Heart left ventricle (tissue), 16 donors: ENCODE measurements at regions not wholly inside any gene's neighbourhood (a gene's known extent, or its start where the extent isn't known, plus 50 kb on each side); places are given as distances from the start of the nearest gene placed in this dataset.

Source experiments
- ATAC-seq, 4 donors: fragments of 200-7000 bp; cut with Tn5 transposase; one replicate each; pipeline ENCODE4 v1.9.1; 2020 to 2022; ENCODE audit warnings: moderate library complexity in 4 of 4, mild to moderate bottlenecking in 3 of 4, moderate number of reproducible peaks in 1 of 4
- DNase-seq, 5 donors: peaks; one replicate each; pipeline ENCODE4 v3.0.0-alpha.2; 2020
- H3K27ac ChIP-seq, 12 donors: fragments of 200-600 bp; sonication (generic) in 4 of 12; one replicate each; pipeline versions ENCODE4 v1.5.0 to v1.8.0; 2016 to 2022; ENCODE audit warnings: mild to moderate bottlenecking in 2 of 12
- H3K27me3 ChIP-seq, 9 donors: fragments of 200-600 bp; sonication (generic) in 2 of 9; one replicate each; pipeline versions ENCODE4 v1.5.1 to v1.8.0; 2016 to 2022; ENCODE audit warnings: mild to moderate bottlenecking in 3 of 9
- H3K36me3 ChIP-seq, 9 donors: fragments of 200-600 bp; sonication (generic) in 2 of 9; one replicate each; pipeline versions ENCODE4 v1.5.0 to v1.8.0; 2018 to 2022; ENCODE audit warnings: mild to moderate bottlenecking in 2 of 9
- H3K4me1 ChIP-seq, 12 donors: fragments of 200-600 bp; sonication (generic) in 4 of 12; one replicate each; pipeline versions ENCODE4 v1.5.0 to v1.8.0; 2016 to 2022; ENCODE audit warnings: mild to moderate bottlenecking in 3 of 12
- H3K4me3 ChIP-seq, 12 donors: fragments of 200-600 bp; sonication (generic) in 4 of 12; one replicate each; pipeline versions ENCODE4 v1.5.0 to v1.8.0; 2017 to 2022; ENCODE audit warnings: mild to moderate bottlenecking in 9 of 12, moderate library complexity in 4 of 12
- H3K9me3 ChIP-seq, 12 donors: fragments of 200-600 bp; sonication (generic) in 4 of 12; one replicate each; pipeline versions ENCODE4 v1.5.0 to v1.8.0; 2016 to 2022; ENCODE audit warnings: mild to moderate bottlenecking in 1 of 12
- POLR2A ChIP-seq, 2 donors: fragments of 450-650 bp; IDR thresholded peaks; one replicate each; pipeline ENCODE4 v1.6.1; 2017; ENCODE audit warnings: antibody characterized with exemption in 2 of 2, mild to moderate bottlenecking in 2 of 2, moderate library complexity in 2 of 2
- WGBS, 4 donors: extraction: QIAGEN DNeasy Blood & Tissue Kit in 2 of 4; methylation state at CpG; one replicate each; pipeline versions ENCODE4 v1.1.5 to v1.1.7; 2013 to 2018; 5-methylcytosine and 5-hydroxymethylcytosine counted together
- intact Hi-C, 10 donors: fragments of 100-400 bp; cut with DNase I; formaldehyde crosslinking; loops; one replicate each; pipeline versions ENCODE4 v1.11.1 to v1.14.2; 2022
- TF ChIP-seq, protein P1 (sequence below), 12 donors: fragments of 200-600 bp; sonication (generic) in 4 of 12; IDR thresholded peaks; one replicate each; pipeline versions ENCODE4 v1.5.0 to v1.8.0; 2018 to 2022; ENCODE audit warnings: antibody characterized with exemption in 12 of 12, mild to moderate bottlenecking in 5 of 12
- donor health status: ischemic (EF 13 %, LVEDD 7.1; RV severe dilation, severe dysfunction).
- donor health status: healthy with polysubstance abuse.
- donor health status: DM: no; HTN: yes; CAD: no.
- donor health status: DM: no; HTN: no; CAD: no.
- donor health status: ischemic (EF 25% LVEDD 6.9; RV normal size, moderate dysfunction).
- donor health status: ischemic (EF 25% LVEDD 5.7; RV mildly dilated, moderate dysfunction).
- donor health status: healthy.
- donor health status: DM: yes; HTN: yes; CAD: no.
- donor health status: ischemic (EF 35%, LVEDD 5.7; RV mildly dilated, moderate dysfunction).
- donor health status: nonischemic (EF 11% LVEDD 7.7; RV severe dilation, severe dysfunction).
- donor health status: DM: yes; HTN: yes; CAD: no.
- donor health status: PGD.
- donor health status: ischemic (EF 29% LVEDD 5.4; RV normal size, mild dysfunction).
- donor health status: nonischemic (EF 23%, LVEDD 6.1; RV moderate dilation, normal function).

GRCh38 chr11:70942593-70942992 lies 309.8 kb downstream of the SHANK2 start:
- intact Hi-C loops, result no loop called here
- no peak overlapping the region for H3K27ac ChIP-seq
- no peaks in the 10 kb centered on the region for H3K4me1 ChIP-seq
- 71 to 92% (median 83%) methylated on average over 1 of the region's 1 CpG for WGBS, 4 donors
- peaks cover 0 to 5% (median 0%) of the 10 kb centered on the region in 9 donors for H3K27me3 ChIP-seq
- DNase-seq, result no peak
- H3K36me3 ChIP-seq, result no peaks in the 10 kb centered on the region
- peaks cover 0 to 62% (median 25%) of the 10 kb centered on the region in 12 donors for H3K9me3 ChIP-seq
- no peak for TF ChIP-seq POLR2A (IDR thresholded peaks at IDR 0.05)
- TF ChIP-seq, protein P1, sequence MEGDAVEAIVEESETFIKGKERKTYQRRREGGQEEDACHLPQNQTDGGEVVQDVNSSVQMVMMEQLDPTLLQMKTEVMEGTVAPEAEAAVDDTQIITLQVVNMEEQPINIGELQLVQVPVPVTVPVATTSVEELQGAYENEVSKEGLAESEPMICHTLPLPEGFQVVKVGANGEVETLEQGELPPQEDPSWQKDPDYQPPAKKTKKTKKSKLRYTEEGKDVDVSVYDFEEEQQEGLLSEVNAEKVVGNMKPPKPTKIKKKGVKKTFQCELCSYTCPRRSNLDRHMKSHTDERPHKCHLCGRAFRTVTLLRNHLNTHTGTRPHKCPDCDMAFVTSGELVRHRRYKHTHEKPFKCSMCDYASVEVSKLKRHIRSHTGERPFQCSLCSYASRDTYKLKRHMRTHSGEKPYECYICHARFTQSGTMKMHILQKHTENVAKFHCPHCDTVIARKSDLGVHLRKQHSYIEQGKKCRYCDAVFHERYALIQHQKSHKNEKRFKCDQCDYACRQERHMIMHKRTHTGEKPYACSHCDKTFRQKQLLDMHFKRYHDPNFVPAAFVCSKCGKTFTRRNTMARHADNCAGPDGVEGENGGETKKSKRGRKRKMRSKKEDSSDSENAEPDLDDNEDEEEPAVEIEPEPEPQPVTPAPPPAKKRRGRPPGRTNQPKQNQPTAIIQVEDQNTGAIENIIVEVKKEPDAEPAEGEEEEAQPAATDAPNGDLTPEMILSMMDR (IDR thresholded peaks at IDR 0.05), result no peak
- no peak for ATAC-seq
- H3K4me3 ChIP-seq, result no peak overlapping the region

GRCh38 chr11:70944141-70944540 lies 308.2 kb downstream of the SHANK2 start:
- peaks cover 0 to 5% (median 0%) of the 10 kb centered on the region in 9 donors for H3K27me3 ChIP-seq
- TF ChIP-seq, protein P1 (IDR thresholded peaks at IDR 0.05), result no peak
- no peak for TF ChIP-seq POLR2A (IDR thresholded peaks at IDR 0.05)
- H3K4me1 ChIP-seq, result no peaks in the 10 kb centered on the region
- H3K36me3 ChIP-seq, result no peaks in the 10 kb centered on the region
- no peak overlapping the region for H3K27ac ChIP-seq
- DNase-seq, result no peak
- WGBS, 4 donors, result 83 to 86% (median 84%) methylated on average over 11 of the region's 11 CpGs
- intact Hi-C loops, result no loop called here
- ATAC-seq, result no peak
- H3K4me3 ChIP-seq, result no peak overlapping the region
- H3K9me3 ChIP-seq, result peaks cover 0 to 53% (median 23%) of the 10 kb centered on the region in 12 donors

DNA sequence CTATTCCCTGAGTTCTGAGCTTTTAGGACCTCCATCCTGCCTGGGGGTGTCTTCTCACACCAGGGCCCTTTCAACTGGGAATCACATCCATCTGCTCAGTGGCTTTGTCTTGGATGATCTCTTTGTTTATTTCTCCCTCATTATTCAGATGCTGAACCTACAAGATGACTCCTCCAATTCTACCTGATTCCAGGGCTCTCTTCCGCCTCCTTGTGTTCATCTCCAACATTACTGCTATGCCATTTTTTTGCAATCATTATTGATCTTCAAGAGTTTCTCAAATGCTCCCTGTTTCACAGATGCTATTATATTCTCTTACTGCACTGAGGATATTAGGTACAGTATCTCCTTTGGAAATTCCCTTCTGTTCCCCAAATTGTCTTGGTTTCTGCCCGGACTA lies 307.7 kb downstream of the SHANK2 start:
- Histone ChIP-seq H3K9me3 (peaks cover 0 to 49% (median 21%) of the 10 kb centered on the region in 12 donors), H3K4me3 (no peak overlapping the region), H3K4me1 (no peaks in the 10 kb centered on the region), H3K27me3 (peaks cover 0 to 5% (median 0%) of the 10 kb centered on the region in 9 donors), H3K36me3 (no peaks in the 10 kb centered on the region), H3K27ac (no peak overlapping the region)
- intact Hi-C loops, result no loop called here
- no peak for ATAC-seq
- no peak for DNase-seq
- no peak for TF ChIP-seq POLR2A (IDR thresholded peaks at IDR 0.05)
- TF ChIP-seq, protein P1 (IDR thresholded peaks at IDR 0.05), result no peak
- 83 to 95% (median 91%) methylated on average over 2 of the region's 2 CpGs for WGBS, 4 donors

- Histone ChIP-seq H3K27ac (no peak overlapping the region), H3K4me3 (no peak overlapping the region), H3K9me3 (peaks cover 0 to 14% (median under 1%) of the 10 kb centered on the region in 12 donors), H3K4me1 (no peaks in the 10 kb centered on the region), H3K27me3 (peaks cover 0 to 5% (median 0%) of the 10 kb centered on the region in 9 donors), H3K36me3 (no peaks in the 10 kb centered on the region)
- DNase-seq (no peak), ATAC-seq (no peak)
- intact Hi-C loops, result no loop called here
- 82 to 87% (median 85%) methylated on average over 13 of the region's 13 CpGs for WGBS, 4 donors
- TF ChIP-seq, protein P1 (IDR thresholded peaks at IDR 0.05), result no peak
- TF ChIP-seq POLR2A (IDR thresholded peaks at IDR 0.05), result no peak
Measured at GRCh38 chr11:70948398-70948797, 304.0 kb downstream of the SHANK2 start.
